Dermis blood vessel endothelial cell (primary cell): ENCODE measurements at regions not wholly inside any gene's neighbourhood (a gene's known extent, or its start where the extent isn't known, plus 50 kb on each side); places are given as distances from the start of the nearest gene placed in this dataset.

ENCODE experiments used
- DNase-seq: peaks from one replicate; pipeline ENCODE4 v3.0.0; 2010

DNA sequence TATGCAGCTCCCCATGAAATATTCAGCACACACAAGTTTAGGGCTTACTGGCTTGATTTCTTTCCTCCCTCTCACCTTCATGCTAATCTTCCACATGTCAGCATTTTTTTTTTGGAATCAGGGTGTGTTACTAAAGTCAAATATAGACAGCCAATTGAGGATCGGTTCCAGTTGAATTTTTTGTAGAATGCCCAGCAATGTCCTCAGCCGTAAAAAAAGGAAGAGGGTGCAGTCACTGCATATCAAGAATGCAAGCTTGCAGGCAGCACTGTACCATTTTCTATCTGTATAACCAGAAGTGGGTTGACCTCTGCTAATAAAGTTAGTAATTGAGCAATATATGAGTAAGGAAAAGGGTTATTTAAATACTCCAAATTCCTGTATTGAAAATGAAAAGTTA, 51.4 kb upstream of the CHMP2B start:
- DNase-seq: no peak

GRCh38 chr3:87173776-87174175, 53.3 kb upstream of the CHMP2B start:
- DNase-seq: no peak

DNA sequence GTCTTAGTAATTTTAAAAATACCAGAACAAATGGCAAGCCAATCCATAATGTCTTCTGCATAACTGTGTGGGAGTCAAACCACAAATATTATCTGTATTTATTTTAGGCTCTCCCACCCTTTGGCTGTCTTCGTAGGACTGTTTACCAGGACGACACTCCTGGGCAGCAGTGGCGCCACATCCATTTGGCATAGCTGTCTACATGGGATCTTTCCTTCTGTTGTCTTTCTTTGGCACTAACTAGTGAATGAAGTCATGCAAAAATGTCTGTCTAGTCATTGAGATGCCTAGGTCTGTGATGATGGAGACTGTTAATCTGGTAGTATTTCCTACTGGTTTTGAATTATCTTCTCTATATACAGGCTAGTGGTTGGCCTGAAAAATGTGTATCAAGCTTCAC, 54.0 kb upstream of the CHMP2B start:
- DNase-seq: no peak

DNA sequence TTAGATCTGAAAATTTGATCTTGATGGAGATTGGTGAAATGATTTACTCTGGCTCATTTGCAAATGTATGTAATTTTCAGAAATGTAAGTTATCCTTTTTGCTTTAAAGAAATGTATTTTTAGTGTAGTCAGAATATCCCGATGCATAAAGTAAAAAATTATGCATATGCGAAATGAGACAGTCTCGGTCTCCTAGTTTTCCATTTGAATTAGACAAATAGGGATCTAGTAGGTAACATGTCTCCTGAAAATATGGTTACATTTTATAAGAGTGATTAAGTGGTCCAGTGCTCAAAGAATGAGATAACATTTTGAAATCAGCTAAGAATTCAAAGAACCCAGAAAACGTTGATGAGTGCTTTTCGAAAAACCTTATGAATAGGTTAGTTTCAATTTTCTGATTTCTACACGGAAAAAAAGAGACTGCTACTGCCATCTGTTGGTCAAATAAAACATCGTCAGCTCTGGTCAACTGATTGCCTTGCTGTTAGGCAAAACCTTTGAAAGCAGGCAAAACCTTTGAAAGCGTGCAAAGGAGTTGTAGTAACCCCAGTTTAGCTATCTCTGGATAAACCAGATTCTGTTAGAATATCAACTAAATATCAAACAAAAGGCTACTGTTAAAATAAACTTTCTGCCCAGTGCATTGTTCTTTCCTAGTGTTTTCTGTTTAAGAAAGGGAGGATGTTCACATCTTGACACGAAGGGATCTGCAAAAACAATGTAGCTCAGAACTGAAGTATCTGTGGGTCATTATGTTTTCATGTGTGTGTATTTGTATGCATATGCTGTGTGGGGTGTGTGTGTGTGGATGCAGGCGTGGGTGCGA, 59.3 kb upstream of the CHMP2B start:
- peak; percentile 63 for DNase-seq

DNA sequence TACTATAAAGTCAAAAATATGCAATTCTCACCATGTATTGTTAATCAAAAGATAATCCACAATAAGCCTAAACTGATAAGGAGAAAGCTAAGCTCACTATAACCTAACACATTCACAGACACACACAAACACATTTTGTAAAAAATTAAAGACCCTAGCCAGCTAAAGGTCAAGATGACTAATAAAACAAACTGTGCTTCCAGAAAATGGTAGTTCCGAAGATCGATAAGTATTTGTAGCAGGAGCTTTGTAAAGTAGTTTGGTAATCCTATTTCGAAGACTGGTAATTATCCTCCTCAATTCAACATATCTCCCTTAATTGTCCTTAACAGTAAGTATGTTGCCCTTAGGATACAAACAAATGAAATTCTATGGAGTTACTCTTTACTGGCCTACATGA, 62.9 kb upstream of the CHMP2B start:
- DNase-seq: no peak

GRCh38 chr3:87161851-87162250, 65.3 kb upstream of the CHMP2B start:
- no peak for DNase-seq

GRCh38 chr3:87161417-87161816, 65.7 kb upstream of the CHMP2B start:
- DNase-seq: no peak

DNA sequence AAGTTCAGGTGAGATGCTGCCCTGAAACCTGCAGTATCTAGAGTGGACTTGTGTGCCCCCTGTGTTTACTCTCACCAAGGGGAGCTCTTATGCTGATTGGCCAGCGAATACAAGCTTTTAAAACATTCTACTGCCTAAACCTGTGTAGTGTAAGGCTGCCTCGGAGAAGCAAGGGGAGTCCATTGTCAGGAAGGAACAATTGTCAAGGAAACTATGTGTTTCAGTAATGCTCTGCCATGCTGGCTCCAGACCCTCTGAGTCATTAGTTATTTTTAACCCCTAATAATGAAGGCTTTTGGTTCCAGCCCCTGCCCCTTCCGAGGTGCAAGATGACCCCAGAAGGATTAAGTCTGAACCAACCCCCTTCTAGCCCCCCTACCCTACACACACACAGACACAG, 66.1 kb upstream of the CHMP2B start:
- DNase-seq: no peak

DNA sequence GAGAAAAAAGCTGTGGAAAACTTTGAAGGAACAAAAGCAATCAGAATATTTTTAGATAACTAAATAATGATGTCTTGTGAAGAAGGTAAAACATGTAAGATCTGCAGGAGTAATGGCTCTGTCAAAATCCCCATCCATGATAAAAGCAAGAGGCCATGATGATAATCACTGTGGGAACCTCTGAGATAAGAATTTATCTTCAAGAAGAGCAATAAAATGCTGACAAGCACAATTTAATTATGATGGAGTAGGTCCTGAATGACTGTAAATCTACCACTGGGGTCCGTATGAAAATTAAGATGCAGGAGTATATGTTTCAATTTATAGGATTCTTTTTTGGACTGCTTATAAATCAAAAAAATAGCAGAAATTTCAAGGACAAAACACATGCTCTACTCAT, 68.3 kb upstream of the CHMP2B start:
- no peak for DNase-seq

- no peak for DNase-seq
These were observed 79.1 kb upstream of the CHMP2B start for GRCh38 chr3:87148020-87148419.

GRCh38 chr3:87147562-87147961, 79.5 kb upstream of the CHMP2B start:
- no peak for DNase-seq

GRCh38 chr3:87145553-87145952, 81.6 kb upstream of the CHMP2B start:
- DNase-seq: no peak

DNA sequence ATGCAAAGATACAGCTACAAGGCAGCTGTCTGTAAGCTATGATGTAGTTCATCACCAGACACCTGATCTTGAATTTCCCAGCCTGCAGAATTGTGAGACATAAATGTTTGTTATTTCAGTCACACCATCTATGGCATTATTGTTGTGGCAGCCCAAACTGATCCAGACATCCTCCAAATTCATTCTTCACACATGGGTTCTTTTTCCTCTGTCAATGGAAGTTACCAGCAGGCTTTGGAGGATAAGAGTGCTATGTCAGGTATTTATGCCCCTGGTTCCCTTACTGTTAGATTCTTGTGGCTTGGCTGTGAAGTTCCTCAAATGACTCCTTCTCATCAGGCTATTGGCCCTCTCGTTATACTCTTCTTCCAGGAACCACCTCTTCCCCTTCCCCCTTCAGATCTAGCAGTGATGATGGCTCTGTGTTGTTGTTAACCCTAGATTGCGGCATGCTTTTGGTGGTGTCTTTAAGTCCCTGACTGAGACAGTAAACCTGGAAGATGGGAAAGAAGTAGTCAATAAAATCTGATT, 91.0 kb upstream of the CHMP2B start:
- DNase-seq: no peak

DNA sequence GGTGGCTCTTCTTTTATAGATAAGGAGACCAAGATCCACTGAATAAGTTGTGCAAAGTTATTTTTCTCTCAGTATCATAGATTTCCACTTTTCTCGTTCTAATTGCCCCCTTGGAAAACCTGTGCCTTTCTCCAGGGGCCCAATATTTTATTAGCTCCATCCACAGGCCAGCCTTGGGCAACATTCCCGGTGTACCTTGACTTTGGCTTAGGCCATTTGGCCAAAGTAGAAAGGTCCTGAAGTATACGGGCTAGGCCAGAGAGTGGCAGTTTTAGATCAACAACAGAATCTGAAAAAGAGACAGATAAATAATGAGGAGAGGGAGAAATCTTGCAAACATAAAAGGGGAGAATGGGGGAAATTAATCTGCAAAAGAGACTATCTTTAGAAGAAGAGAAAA, 91.7 kb upstream of the CHMP2B start:
- no peak for DNase-seq

- no peak for DNase-seq
These were observed 94.3 kb upstream of the CHMP2B start for GRCh38 chr3:87132801-87133200.

GRCh38 chr3:87128006-87128405, 99.1 kb upstream of the CHMP2B start:
- no peak for DNase-seq

- no peak for DNase-seq
These were observed 99.8 kb upstream of the CHMP2B start for GRCh38 chr3:87127281-87127680.

GRCh38 chr3:87126321-87126720, 100.8 kb upstream of the CHMP2B start:
- no peak for DNase-seq

DNA sequence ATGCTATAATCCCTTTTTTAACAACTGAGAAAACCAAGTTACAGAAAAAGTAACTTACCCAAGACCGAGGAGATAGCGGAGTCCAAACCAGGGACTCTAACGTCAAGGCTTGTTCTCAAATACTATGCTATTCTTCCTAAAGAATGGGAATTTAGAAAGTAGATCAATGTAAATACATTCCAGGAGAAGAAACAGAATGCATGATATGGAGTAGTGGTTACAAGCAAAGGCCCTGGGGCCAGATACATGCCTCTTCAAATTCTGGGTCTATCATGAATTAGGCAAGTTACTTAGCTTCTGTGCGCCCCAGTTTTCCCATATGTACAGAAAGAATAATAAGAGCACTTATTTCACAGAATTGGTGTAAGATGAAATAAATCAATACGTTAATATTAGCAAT, 102.0 kb upstream of the CHMP2B start:
- DNase-seq: no peak

DNA sequence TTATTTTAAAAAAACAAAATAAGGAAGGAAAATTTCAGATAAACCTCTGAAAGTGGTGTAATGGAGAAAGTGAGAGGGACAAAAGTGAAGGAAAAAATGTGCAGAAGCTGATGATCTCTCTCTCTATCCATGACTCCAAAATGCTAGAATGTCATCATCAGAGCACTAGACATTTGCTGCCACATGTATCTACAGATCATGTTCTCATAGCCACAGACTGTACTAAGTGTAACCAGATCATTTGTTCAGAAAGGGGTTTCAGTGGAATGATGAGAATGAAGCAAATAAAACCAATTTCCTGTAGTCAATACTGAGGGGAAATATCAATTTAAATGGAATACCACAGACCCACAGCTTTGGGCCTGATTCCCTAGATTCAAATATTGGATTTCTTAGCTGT, 104.3 kb upstream of the CHMP2B start:
- no peak for DNase-seq

DNA sequence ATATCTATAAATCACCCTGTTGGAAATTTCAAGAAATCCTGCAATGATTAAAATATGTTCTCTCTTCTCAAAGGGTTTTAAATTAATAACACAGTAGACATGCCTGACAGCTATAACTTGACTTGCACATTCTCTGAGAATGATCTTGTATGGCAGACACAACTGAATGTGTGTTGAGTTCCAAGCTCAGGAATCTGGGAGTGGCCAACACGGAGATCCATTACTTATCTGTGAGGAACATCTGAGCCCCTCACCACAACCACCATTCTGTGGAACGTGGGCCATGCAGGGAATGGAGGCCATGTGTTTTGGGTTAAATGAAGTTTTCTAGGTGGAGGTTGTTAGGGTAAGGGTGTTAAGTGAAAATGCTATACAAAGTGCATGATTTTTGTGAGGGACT, 105.3 kb upstream of the CHMP2B start:
- no peak for DNase-seq

GRCh38 chr3:87120881-87121280, 106.2 kb upstream of the CHMP2B start:
- DNase-seq: no peak

DNA sequence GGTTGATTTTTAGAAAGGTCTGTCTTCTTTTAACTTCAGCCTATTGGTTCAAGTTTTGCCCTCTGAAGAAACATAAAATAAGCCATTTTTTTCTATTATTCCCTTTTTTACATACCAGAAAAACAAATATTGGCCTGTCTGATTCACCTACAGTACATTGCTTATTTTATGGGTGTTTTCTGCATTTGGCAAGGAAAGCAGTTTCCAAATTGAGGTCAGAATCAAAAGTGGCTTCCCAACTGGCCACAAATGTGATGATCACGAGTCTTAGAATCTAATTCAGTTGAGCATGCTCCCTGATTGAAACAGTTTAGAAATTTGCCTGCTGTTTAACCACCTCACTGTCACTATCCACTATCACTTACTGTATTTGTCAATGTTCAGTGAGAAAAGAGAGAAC, 106.9 kb upstream of the CHMP2B start:
- no peak for DNase-seq

- DNase-seq: no peak
These were observed 117.6 kb upstream of the CHMP2B start for GRCh38 chr3:87109465-87109864.
